ENCODE measurements at regions not wholly inside any gene's neighbourhood (a gene's known extent, or its start where the extent isn't known, plus 50 kb on each side); places are given as distances from the start of the nearest gene placed in this dataset.
"Not testable (repeated sequence)": the region's sequence is repeated elsewhere in the genome, so short reads cannot be mapped to it uniquely, and the experiment has no call there.

- DNase-seq (ENCODE audit: low read depth): no peak
Observed at GRCh38 chr14:98916036-98916435, 356.0 kb downstream of the BCL11B start.

GRCh38 chr14:98916476-98916875 lies 355.5 kb downstream of the BCL11B start:
- DNase-seq (ENCODE audit: low read depth): no peak

- DNase-seq (ENCODE audit: low read depth): no peak
Observed at GRCh38 chr14:98919434-98919833, 352.6 kb downstream of the BCL11B start.

- not testable (repeated sequence) for DNase-seq (ENCODE audit: low read depth)
Observed at GRCh38 chr14:98921306-98921705, 350.7 kb downstream of the BCL11B start.

GRCh38 chr14:98923596-98923995 lies 348.4 kb downstream of the BCL11B start:
- no peak for DNase-seq (ENCODE audit: low read depth)

- no peak for DNase-seq (ENCODE audit: low read depth)
Observed at GRCh38 chr14:98924046-98924445, 348.0 kb downstream of the BCL11B start.

- no peak for DNase-seq (ENCODE audit: low read depth)
Observed at GRCh38 chr14:98925354-98926040, 346.5 kb downstream of the BCL11B start.

GRCh38 chr14:98926146-98926545 lies 345.9 kb downstream of the BCL11B start:
- DNase-seq (ENCODE audit: low read depth): no peak

DNA sequence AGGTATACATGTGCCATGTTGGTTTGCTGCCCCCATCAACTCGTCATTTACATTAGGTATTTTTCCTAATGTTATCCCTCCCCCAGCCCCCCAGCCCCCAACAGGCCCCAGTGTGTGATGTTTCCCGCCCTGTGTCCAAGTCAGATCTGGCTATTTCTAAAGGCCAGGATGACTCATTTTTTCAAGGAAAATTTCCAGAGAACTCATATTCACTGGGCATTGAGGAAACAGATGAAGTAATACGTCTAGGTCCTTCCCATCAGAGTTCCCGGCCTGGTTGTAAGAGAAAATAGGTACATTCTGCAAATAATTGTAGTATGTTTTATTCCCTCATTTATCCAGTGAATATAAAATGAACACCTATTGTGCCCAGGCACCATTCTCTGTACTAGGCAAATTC lies 345.2 kb downstream of the BCL11B start:
- DNase-seq (ENCODE audit: low read depth): no peak

DNA sequence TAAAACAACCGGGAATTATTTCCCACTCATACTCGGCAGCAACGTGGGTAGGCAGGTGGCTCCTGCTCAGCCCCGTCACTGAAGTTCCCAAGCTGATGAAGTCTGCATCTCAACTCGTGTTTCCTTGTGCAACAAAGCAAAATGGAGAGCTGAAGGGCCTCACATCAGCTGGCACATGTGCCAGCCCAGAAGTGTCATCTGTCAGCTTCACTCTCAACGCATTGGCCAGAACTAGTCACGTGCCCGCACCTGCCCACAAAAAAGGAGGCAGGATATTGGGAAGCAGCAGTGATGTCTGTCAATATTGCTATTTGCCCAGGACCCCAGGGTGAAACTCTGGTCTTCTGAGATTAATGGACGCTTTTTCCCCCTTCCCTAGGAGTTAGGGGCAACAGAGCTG lies 344.0 kb downstream of the BCL11B start:
- no peak for DNase-seq (ENCODE audit: low read depth)

GRCh38 chr14:98928418-98928817 lies 343.6 kb downstream of the BCL11B start:
- DNase-seq (ENCODE audit: low read depth): no peak

DNA sequence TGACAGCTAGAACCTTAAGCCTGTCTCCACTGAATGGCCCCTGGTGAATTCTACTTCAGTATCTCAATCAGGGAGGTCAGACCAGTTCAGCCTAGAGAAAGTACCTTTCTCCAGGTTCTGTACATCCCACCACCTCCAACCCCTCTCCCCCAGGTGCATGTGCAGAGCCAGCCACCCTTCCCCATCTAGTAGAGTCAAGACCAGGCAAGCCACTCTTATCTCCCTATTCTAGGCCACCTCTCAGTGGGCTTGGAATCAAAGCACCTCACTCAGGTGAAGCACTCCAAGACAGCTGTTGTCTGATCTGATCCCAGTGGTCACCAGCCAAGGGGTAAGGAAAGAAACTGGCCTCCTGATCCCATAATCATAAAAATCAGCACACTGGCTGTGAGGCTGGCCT lies 340.9 kb downstream of the BCL11B start:
- DNase-seq (ENCODE audit: low read depth): no peak

DNA sequence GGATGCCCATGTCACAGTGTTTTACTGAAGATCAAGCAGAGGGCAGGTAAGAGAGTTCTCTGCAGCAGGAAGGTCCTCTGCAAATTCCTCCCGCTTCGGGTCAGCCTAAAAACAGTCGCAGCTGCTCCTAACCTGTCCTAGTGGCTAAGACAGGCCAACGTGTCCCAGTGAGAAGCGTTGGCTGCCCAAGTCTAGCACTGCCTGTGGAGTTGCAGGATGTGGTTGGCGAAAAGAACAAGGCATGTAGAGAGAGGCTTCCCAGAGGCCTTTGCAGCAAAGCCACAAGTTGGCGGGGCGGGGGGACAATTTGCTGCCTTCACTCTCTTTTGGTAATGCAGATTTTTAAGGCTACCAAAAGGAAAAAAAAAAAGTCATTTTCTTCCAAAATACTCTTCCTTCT lies 340.1 kb downstream of the BCL11B start:
- no peak for DNase-seq (ENCODE audit: low read depth)

DNA sequence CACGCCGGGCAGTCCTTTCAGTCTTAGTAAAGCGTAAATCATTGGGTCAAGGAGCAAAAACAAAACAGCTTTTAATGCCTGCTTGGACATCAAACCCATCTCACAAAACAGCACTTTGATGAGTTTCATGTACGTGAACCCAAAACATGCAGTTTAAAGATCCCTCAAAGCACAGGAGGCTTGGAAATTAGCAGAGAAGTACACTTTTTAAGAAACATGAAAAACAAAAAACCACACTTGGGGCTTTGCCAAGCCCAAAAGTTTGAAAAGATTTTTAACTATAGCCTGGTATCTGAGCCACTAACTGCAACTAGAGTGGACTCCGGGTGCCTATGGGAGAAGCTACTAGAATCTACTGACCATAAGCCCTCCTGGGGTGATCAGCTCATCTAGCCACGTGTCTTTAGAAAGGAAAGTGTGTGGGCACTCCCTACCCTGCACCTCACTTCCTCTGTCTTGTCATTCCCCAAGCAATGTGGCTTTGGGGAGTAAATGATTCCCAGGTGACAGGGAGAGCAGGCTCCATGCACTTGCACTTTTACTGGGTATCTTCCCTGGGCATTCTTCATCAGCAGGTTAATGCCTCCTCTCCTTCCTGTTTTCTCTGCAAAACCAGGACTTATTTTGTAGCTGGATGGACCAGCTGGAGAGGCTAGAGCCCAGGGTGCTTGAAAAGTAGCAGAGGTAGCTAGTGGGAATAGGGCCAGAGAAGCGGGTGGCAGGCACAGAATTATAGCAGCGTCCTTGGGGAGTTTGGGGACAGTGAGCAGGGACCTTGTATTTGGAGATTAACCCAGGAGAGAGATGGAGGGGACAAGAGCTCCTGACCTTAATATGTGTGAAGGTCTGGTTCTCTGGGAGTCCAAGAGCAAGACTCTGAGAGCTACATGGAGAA lies 339.3 kb downstream of the BCL11B start:
- DNase-seq (ENCODE audit: low read depth): no peak

DNA sequence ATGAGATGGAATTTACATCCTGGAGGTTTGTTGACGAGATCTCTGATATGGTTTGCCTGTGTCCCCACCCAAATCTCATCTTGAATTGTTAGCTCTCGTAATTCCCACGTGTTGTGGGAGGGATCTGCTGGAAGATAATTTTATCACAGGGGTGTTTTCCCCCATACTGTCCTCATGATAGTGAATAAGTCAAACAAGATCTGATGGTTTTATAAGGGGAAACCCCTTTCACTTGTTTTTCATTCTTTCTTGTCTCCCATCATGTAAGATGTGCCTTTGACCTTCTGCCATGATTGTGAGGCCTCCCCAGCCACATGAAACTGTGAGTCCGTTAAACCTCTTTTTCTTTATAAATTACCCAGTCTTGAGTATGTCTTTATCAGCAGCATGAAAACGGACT lies 337.4 kb downstream of the BCL11B start:
- DNase-seq (ENCODE audit: low read depth): not testable (repeated sequence)

GRCh38 chr14:98935921-98936320 lies 336.1 kb downstream of the BCL11B start:
- no peak for DNase-seq (ENCODE audit: low read depth)

DNA sequence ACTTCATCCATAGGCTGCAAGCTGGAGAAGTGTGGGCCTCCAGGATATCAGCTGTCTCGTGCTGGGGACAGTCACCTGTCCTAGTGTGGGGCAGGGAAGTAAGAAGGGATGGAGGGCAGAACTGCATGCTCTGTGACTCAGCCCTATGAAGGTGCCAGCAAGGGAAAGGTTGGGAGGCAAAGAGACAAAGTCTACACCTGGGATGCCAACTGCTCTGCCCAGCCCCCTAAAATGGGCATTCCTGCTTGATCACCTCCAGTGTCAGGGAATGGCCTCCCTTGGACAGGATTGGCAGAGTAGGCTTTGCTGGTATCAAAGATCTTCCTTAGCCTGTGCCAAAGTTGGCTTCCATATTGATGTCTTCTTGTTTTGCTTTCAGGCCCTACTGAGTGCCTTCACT lies 335.0 kb downstream of the BCL11B start:
- DNase-seq (ENCODE audit: low read depth): no peak

- DNase-seq (ENCODE audit: low read depth): no peak
Observed at GRCh38 chr14:98937712-98938505, 334.1 kb downstream of the BCL11B start.

DNA sequence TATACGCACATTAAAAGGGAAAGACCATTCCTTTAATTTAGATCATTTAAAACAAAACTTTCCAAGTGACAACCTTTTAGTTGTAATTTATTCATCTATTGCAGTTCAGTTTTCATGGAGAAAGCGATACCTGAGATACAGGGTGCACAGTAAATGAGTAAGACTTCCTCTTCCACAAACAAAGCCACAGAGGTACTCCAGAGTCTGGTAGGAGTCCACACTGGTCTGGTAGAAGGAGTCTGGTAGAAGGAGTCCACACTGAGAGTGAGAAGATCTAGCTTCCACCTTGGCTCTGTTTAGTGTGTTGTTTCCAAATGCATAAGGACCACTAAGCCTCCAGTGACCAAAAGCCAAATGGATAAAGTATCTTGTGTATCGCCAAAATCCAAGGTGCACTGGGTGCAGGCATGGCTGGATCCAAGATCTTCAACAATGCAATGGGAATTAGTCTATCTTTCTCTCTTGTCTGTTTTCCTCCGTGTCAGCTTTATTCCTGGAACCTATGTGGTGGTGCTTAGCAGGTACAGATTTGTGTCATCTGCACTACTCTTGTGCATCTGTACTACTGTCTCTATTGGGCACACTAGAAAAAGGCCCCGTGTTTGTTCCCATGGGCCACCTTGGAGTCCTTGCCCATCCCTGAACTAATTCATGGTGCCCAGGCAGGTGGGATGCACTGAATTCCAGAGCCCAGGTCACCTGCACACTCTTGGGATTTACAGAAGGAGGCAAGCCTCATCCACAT lies 331.1 kb downstream of the BCL11B start:
- DNase-seq (ENCODE audit: low read depth): no peak

- DNase-seq (ENCODE audit: low read depth): no peak
Observed at GRCh38 chr14:98941481-98941880, 330.5 kb downstream of the BCL11B start.

- no peak for DNase-seq (ENCODE audit: low read depth)
Observed at GRCh38 chr14:98943907-98944306, 328.1 kb downstream of the BCL11B start.

DNA sequence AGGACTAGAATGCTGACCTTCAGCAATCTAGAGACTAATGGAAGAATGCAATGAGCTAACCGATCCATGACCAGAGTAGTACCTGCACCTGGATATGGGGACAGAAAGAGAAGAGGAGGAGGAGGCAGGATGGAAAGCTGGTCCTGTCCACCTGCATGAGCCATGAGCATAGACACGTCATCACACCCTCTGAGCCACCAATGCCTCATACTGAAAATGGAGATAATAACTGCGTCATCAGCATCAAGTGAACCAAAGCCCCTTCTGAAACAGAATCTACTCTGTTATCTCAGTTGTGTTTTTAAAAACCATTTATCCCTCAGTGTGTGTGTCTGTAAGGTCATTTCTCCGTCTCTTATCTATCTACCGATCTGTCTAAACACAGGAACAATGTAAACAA lies 327.0 kb downstream of the BCL11B start:
- DNase-seq (ENCODE audit: low read depth): no peak

Data from fibroblast of gingiva (primary cell).